WTC11 (cell line): ENCODE measurements at regions not wholly inside any gene's neighbourhood (a gene's known extent, or its start where the extent isn't known, plus 50 kb on each side); places are given as distances from the start of the nearest gene placed in this dataset.

Source experiments
- ATAC-seq: fragments of 200-7000 bp; cut with Tn5 transposase; 2 replicates; pipeline ENCODE4 v1.10.0; 2021; ENCODE audit warnings: mild to moderate bottlenecking, moderate library complexity
- CTCF ChIA-PET: fragments of 300-600 bp; sonication (Branson Sonifier 250); formaldehyde crosslinking; loops from one replicate; lab custom pipeline; 2021; ENCODE audit warnings: antibody characterized with exemption; lab: Charles Lee
- POLR2A ChIA-PET: fragments of 350-600 bp; sonication (Branson Sonifier 250); formaldehyde crosslinking; loops from one replicate; lab custom pipeline; 2021; ENCODE audit warnings: antibody characterized with exemption; lab: Charles Lee
- DNase-seq: peaks from one replicate; pipeline ENCODE4 v3.0.0; 2021; ENCODE audit warnings: low spot score
- H3K27ac Mint-ChIP-seq: 2 replicates; pipeline ENCODE4 v1.8.0; 2021; ENCODE audit warnings: mixed read lengths
- H3K27me3 Mint-ChIP-seq: 2 replicates; pipeline ENCODE4 v1.8.0; 2021; ENCODE audit warnings: low read depth, mild to moderate bottlenecking, moderate library complexity, mixed read lengths
- H3K36me3 Mint-ChIP-seq: 2 replicates; pipeline ENCODE4 v1.8.0; 2021; ENCODE audit warnings: mixed read lengths
- H3K4me1 Mint-ChIP-seq: 2 replicates; pipeline ENCODE4 v1.8.0; 2022; ENCODE audit warnings: mixed read lengths
- H3K4me3 Mint-ChIP-seq: 2 replicates; pipeline ENCODE4 v1.8.0; 2021; ENCODE audit warnings: mild to moderate bottlenecking, moderate library complexity, mixed read lengths
- H3K9me3 Mint-ChIP-seq: 2 replicates; pipeline ENCODE4 v1.8.0; 2021; ENCODE audit warnings: mixed read lengths
- ATF3 ChIP-seq: sonication (generic); formaldehyde crosslinking; conservative IDR thresholded peaks from 2 replicates; pipeline ENCODE4 v1.8.1; 2022; ENCODE audit warnings: mild to moderate bottlenecking, missing genetic modification reagents
- CDX4 ChIP-seq: fragments of 250-450 bp; sonication (Bioruptor Pico); IDR thresholded peaks from 2 replicates; pipeline ENCODE4 v1.9.0; 2021; ENCODE audit warnings: moderate library complexity, mild to moderate bottlenecking, inconsistent platforms, borderline replicate concordance
- E2F4 ChIP-seq: sonication (generic); formaldehyde crosslinking; IDR thresholded peaks from 2 replicates; pipeline ENCODE4 v1.8.1; 2022; ENCODE audit warnings: low read depth, mild to moderate bottlenecking, moderate library complexity, missing genetic modification reagents, borderline replicate concordance
- E2F5 ChIP-seq: sonication (generic); formaldehyde crosslinking; IDR thresholded peaks from 2 replicates; pipeline ENCODE4 v1.8.1; 2022; ENCODE audit warnings: mild to moderate bottlenecking, moderate library complexity, missing genetic modification reagents
- ESRRA ChIP-seq: sonication (generic); formaldehyde crosslinking; IDR thresholded peaks from 2 replicates; pipeline ENCODE4 v1.8.1; 2022; ENCODE audit warnings: mild to moderate bottlenecking, missing genetic modification reagents, borderline replicate concordance
- FOXJ3 ChIP-seq: sonication (generic); formaldehyde crosslinking; IDR thresholded peaks from 2 replicates; pipeline ENCODE4 v1.9.0; 2021; ENCODE audit warnings: missing genetic modification reagents, mild to moderate bottlenecking, borderline replicate concordance
- GRHL2 ChIP-seq: fragments of 250-450 bp; sonication (Bioruptor Pico); IDR thresholded peaks from 2 replicates; pipeline ENCODE4 v1.8.0; 2022; ENCODE audit warnings: mild to moderate bottlenecking, moderate library complexity; ENCODE audit not compliant: insufficient replicate concordance, severe bottlenecking
- JAZF1 ChIP-seq: fragments of 250-450 bp; sonication (Bioruptor Pico); IDR thresholded peaks from 2 replicates; pipeline ENCODE4 v1.9.0; 2021; ENCODE audit warnings: moderate library complexity, mild to moderate bottlenecking, inconsistent platforms
- MYBL2 ChIP-seq: sonication (generic); formaldehyde crosslinking; IDR thresholded peaks from 2 replicates; pipeline ENCODE4 v1.8.1; 2023; ENCODE audit warnings: mild to moderate bottlenecking, moderate library complexity, missing genetic modification reagents
- NFE2L1 ChIP-seq: sonication (generic); formaldehyde crosslinking; IDR thresholded peaks from 2 replicates; pipeline ENCODE4 v1.8.1; 2023; ENCODE audit warnings: missing genetic modification reagents
- NFYB ChIP-seq: sonication (generic); formaldehyde crosslinking; conservative IDR thresholded peaks from 2 replicates; pipeline ENCODE4 v1.8.0; 2022; ENCODE audit warnings: low read depth, missing genetic modification reagents
- RORB ChIP-seq: fragments of 250-450 bp; sonication (Bioruptor Pico); IDR thresholded peaks from 2 replicates; pipeline ENCODE4 v1.9.0; 2021; ENCODE audit warnings: mild to moderate bottlenecking
- STAT6 ChIP-seq: sonication (generic); formaldehyde crosslinking; conservative IDR thresholded peaks from 2 replicates; pipeline ENCODE4 v1.8.1; 2023; ENCODE audit warnings: mild to moderate bottlenecking, low read depth, missing genetic modification reagents, moderate library complexity
- TCF7 ChIP-seq: sonication (generic); formaldehyde crosslinking; IDR thresholded peaks from 2 replicates; pipeline ENCODE4 v1.8.0; 2022; ENCODE audit warnings: mild to moderate bottlenecking, low read depth, missing genetic modification reagents, moderate library complexity
- TP53 ChIP-seq: sonication (generic); formaldehyde crosslinking; IDR thresholded peaks from 2 replicates; pipeline ENCODE4 v1.8.1; 2023; ENCODE audit warnings: mild to moderate bottlenecking, missing genetic modification reagents
- ZBTB21 ChIP-seq: sonication (generic); formaldehyde crosslinking; IDR thresholded peaks from 2 replicates; pipeline ENCODE4 v1.8.1; 2023; ENCODE audit warnings: mild to moderate bottlenecking, missing genetic modification reagents, borderline replicate concordance
- ZNF138 ChIP-seq: sonication (generic); formaldehyde crosslinking; conservative IDR thresholded peaks from 2 replicates; pipeline ENCODE4 v1.8.1; 2022; ENCODE audit warnings: mild to moderate bottlenecking, moderate library complexity, missing genetic modification reagents
- ZNF263 ChIP-seq: sonication (generic); formaldehyde crosslinking; IDR thresholded peaks from 2 replicates; pipeline ENCODE4 v1.8.1; 2022; ENCODE audit warnings: low read depth, mild to moderate bottlenecking, moderate library complexity, missing genetic modification reagents
- ZNF425 ChIP-seq: fragments of 250-450 bp; sonication (Bioruptor Pico); conservative IDR thresholded peaks from 2 replicates; pipeline ENCODE4 v1.9.0; 2021; ENCODE audit warnings: mild to moderate bottlenecking
- ZNF532 ChIP-seq: fragments of 250-450 bp; sonication (Bioruptor Pico); IDR thresholded peaks from 2 replicates; pipeline ENCODE4 v1.9.0; 2021; ENCODE audit warnings: mild to moderate bottlenecking, borderline replicate concordance
- ZSCAN18 ChIP-seq: fragments of 250-450 bp; sonication (Bioruptor Pico); IDR thresholded peaks from 2 replicates; pipeline ENCODE4 v2.1.2; 2022; ENCODE audit warnings: mild to moderate bottlenecking, moderate library complexity

- Mint-ChIP-seq H3K27ac (no peak overlapping the region), H3K9me3 (no peaks in the 10 kb centered on the region), H3K36me3 (no peaks in the 10 kb centered on the region), H3K4me3 (no peak overlapping the region), H3K4me1 (peaks cover 6% of the 10 kb centered on the region), H3K27me3 (no peaks in the 10 kb centered on the region)
- no peak for TF ChIP-seq STAT6
- no peak for TF ChIP-seq TCF7 (CRISPR knock-in tag)
- TF ChIP-seq FOXJ3 (CRISPR knock-in tag), result no peak
- no peak for TF ChIP-seq GRHL2 (CRISPR knock-in tag)
- CTCF ChIA-PET, result no interaction called here
- ATAC-seq (no peak), DNase-seq (no peak)
- POLR2A ChIA-PET, result no interaction called here
Observed at GRCh38 chr14:62158779-62159178, 396.6 kb downstream of the SNAPC1 start.

- no peaks in the 10 kb centered on the region for H3K9me3 Mint-ChIP-seq
- TF ChIP-seq ZNF425 (CRISPR knock-in tag) (no peak), E2F4 (no peak), RORB (CRISPR knock-in tag) (no peak), ESRRA (CRISPR knock-in tag) (no peak), TP53 (CRISPR knock-in tag) (no peak), ZNF263 (CRISPR knock-in tag) (no peak), ZNF532 (CRISPR knock-in tag) (no peak), ZSCAN18 (no peak), ZNF138 (CRISPR knock-in tag) (no peak), NFE2L1 (no peak), CDX4 (CRISPR knock-in tag) (no peak), JAZF1 (no peak), E2F5 (CRISPR knock-in tag) (no peak), ZBTB21 (no peak), NFYB (no peak), MYBL2 (CRISPR knock-in tag) (no peak), ATF3 (no peak)
- ChIA-PET POLR2A (no interaction called here), CTCF (no interaction called here)
- H3K27me3 Mint-ChIP-seq, result no peaks in the 10 kb centered on the region
- ATAC-seq (no peak), DNase-seq (no peak)
- H3K4me3 Mint-ChIP-seq, result no peak overlapping the region
- H3K36me3 Mint-ChIP-seq, result no peaks in the 10 kb centered on the region
- H3K4me1 Mint-ChIP-seq, result peaks cover 6% of the 10 kb centered on the region
- no peak overlapping the region for H3K27ac Mint-ChIP-seq
Observed at GRCh38 chr14:62159314-62159713, 397.1 kb downstream of the SNAPC1 start.
